GM18498 (cell line): ENCODE measurements at regions not wholly inside any gene's neighbourhood (a gene's known extent, or its start where the extent isn't known, plus 50 kb on each side); places are given as distances from the start of the nearest gene placed in this dataset.

ENCODE experiments used
- ATAC-seq: cut with Tn5 transposase; IDR thresholded peaks from one replicate; pipeline ENCODE4 v1.9.1; 2021; ENCODE audit warnings: mild to moderate bottlenecking, moderate library complexity; ENCODE audit not compliant: unreplicated experiment

DNA sequence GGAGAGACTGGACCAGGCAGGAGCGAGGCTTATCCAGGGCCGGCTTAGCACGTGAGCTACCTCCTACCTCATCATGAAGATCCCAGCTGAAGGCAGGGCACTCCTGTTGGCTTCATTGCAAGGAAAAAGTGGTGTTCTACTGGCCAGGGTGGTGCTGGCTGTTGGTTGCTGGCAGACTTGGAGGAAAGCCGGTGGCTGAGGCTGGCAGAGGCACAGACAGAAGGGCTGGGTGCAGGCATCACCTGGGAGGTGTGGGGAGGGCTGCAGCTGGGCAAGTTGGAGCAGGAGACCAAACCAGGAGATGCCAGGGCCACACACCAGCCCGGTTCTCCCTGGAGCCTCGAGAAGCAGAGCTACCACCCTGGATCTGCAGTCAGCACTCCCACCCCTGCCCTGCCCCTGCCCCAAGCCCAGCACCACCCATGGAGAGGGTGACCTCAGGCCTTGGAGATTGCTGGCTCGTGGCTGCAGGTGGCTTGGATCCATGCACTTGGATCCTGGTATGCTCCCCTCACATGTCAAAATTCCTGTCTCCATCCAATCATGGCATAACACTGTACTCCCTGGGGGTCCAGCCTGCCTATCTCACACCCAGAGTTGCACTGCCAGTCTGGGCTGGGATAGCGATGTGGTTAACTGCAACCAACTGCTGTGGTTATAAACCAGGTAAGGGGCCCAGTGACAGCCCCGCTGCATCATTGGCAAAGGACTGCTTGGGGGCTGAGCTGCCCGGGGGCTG lies 49.7 kb downstream of the GLI2 start:
- ATAC-seq = no peak

DNA sequence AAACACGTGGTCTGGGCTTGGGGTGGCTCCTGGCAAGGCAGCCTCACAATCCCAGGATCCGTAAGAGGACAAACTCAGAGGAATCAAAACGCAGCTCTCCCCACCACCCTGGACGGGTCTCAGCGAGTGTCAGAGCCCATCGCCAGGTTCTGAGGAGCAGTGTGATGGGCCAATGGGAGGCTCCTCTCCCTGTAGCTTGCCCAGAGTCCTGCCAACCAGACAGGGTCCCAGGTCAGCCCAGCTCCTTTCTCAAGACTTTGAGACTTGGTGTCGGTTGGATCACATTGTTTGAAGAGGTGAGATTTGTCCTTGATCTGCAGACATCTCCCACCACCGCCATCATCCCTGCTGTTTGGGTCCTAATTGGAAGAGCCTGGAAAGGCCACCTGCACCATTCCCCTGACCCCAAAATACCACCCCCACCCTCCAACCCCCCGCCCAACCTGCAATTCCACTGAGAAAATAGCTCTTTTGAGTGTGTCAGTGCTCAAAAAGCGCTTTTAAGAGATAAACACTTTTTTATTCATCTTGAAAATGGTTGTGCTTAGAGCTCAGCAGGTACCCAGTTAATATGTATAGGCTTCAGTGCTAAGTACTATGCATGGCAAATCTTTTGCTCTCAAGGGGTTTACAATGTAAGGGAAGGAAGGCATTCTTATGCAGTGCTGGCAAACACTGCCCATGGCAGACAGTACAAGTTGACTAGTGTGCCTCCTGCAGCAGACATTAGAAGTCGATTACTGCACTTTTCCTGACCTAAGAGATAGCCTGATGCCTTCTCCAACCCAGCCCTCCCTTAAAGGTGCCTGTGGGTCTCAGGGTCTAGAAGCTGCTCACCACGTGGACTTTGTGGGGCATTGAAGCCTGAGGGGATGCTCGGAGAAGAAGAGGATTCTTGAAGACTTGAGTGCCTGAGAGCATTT lies 50.6 kb downstream of the GLI2 start:
- ATAC-seq = no peak

DNA sequence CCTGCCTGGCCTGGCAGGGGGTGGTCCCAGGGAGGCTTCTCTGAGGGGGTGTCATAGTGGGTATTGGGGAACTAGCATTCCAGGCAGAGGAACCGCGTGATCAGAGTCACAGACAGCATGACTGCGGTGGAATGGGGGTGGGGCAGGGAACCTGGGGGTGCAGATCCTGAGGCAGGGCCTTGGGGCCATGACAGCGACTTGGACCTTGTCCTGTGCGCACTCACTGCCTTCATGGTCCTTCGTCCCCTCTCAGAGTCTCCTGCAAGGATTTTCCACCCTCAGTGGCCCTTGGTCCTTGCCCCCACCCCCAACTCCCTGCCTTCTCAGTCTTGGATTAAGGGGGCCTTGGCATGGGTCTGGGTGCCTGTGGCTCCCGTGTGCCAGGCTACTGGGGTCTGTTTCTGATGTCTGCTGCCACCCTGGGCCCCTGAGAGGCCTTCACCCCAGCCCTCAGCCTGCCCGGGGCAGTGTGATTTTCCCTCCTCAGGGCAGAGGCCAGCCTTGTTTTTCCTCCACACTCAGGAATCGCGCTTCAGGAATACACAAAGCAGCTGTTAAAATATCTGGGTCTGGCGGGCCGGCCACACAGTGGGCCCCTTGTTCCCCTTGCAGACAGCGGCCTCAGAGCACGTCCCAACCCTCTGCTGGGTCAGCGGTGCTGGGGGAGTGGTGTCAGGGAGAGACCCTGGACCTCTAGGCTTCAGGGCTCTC lies 51.6 kb downstream of the GLI2 start:
- ATAC-seq = no peak

DNA sequence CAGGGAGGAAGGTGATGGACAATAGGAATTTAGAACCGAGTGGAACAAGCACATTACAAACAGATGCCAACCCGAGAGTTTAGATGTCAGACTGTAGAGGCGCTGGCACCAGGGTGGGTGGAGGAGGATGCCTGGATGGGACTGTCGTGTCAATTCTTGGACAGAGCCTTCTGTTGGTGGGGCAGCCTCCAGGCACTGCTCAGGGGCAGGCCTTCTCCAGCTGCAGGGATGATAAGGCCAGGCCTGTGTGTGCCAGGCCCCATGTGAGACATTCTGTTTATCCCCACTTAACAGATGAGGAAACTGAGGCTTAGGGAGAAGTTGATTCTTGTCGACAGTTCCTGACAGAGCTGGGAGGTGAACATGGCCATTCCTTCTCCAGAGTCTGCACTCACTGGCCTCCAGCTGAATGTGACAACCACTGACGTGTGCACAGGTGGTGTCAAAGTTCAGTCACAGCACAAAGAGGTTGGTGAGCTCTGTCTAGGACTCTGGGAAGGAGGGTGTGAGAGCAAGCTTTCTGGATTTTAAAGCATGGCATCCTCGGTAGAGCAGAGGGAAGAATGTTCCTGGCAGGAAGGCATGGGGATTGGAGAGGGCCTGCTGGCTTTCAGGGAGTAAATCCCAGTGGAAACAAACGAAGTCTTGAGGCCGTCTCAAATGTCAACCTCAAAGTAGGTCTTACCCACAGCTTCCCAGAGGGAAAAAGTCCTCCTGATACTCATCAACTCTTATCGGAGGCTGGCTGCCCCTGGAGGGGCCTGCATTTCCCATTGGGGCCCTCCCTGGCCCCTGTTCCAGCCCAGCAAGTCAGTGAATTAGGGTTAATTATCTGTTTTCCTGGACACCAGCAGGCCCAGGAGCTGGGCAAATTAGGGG lies 52.4 kb downstream of the GLI2 start:
- no peak for ATAC-seq

DNA sequence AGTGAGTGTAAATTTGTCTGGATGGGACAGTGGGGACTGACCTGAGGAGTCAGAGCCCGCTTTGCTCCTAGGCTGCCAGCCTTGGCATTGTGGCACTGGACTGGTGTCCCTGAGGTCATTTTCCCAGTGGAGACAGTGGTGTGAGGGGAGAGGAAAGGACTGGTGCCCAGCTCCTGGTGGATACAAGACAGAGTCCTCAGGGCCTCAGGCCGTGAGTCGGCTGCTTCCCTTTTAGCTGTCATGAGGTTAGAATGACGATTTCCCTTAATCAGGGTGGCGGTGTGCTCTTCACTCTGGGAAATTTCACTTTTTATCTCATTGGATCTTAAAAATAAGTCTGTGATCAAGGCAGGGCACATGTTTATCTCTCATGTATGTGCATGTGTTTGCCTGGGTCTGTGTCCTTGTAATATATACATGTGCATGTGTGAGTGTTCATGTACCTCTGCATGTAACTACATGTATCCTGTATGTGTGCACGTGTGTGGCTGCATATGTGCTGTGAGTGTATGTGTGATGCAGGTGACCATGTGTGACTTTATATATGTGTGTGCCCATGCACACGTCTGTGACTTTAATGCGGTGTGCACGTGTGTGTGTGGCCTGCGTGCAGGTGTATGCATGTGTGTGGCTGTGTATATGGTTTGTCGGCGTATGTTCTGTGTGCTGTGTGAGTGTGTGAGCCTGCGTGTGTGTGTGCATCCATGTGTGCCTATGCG lies 55.7 kb downstream of the GLI2 start:
- no peak for ATAC-seq

DNA sequence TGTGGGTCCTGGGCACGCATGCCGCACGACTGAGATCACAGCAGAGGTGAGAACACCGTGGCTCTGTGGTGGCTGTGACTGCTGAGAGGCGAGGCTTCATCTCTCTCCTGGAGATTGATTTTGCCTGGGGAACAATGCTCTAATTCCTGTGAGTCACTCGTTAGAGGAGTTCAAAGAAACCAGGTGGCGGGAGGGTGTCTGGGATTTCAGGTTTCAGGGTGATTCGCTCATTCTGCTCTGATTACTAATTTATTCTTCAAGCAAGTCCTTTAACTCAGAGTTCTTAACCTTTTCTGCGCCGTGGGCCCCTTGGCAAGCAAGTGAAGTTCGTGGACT lies 56.3 kb downstream of the GLI2 start:
- no peak for ATAC-seq

- ATAC-seq = no peak
These were observed 58.2 kb downstream of the GLI2 start for GRCh38 chr2:120793682-120794403.

GRCh38 chr2:120794716-120795115 lies 59.0 kb downstream of the GLI2 start:
- no peak for ATAC-seq

DNA sequence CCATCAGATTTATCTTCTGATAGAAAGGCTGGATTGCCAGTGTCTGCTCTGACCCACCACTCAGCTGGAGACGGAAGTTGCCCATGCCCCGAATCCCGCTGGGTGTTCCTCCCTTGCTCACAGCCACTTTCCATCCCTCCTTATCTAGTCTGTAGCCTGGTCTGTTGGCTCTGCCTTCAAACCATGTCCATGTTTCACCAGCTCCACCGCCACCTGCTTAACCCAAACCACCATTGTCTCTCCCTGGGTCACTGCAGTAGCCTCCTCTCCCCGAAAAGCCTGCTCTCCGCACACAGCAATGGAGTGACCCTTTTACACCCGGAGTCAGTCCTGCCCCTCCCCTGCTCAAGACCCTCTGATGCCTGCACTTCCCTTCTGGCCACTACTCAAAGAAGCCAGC lies 60.4 kb downstream of the GLI2 start:
- ATAC-seq = no peak

GRCh38 chr2:120797421-120798221 lies 62.0 kb downstream of the GLI2 start:
- ATAC-seq = no peak

DNA sequence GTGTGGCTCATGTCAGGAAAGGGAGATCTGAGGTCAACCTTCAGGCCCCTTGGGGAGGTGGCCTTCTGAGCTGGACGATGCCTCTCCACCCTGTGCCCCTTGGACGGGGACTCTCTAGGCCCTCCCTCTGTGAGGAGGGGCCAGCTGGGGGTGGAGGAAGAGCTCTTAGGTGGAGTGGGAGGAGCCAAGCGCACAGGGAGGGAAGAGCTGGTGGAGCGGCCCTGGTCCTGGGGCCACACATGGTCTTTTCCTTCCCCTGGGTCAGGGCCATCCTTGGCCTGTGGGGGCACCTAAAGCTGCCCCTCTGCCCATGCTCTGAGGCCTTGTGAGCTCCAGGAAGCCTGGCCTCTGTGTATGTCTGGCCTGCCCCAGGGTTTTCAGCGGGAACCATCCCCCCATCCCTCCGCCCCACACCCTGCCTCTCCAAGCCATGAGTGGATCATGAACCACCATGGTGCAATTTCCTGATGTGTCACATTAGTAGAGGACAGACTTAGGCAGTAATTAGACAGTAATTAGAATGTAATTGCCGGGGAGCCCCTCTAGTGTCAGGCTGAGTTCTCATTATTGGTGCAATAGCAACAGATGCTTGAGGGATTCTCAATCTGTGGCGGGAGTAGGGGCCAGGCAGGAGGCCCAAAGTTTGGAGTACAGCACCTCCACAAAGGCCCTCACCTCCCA lies 63.0 kb downstream of the GLI2 start:
- no peak for ATAC-seq

- ATAC-seq = no peak
These were observed 66.5 kb downstream of the GLI2 start for GRCh38 chr2:120802158-120802557.

GRCh38 chr2:120802867-120803484 lies 67.3 kb downstream of the GLI2 start:
- no peak for ATAC-seq

DNA sequence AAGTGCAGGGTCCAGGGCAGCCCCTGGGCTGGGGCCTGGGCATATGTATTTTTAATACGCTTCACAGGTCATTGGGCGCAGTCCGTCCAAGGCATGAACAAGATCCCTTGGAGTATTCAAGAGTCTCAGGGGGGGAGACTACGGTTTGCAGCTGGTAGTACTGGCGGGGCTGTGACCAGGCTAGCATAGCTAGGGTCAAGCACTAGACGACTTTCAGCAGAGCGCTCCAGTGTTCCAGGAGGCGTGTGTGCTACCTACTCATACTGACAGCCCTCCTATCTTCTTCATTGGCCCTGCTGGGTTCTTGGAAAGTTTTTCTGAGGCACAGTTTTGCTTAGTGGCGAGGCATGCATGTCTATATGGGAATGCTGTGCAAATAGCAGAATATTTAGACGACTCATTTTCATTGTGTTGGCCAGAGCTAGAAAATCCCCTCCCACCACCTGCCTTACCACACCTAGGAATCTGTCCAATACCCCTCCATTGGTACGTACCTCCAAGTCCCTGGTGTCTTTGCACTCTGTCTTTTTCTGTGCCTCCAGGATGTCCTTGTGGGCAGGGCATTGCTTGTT lies 68.2 kb downstream of the GLI2 start:
- ATAC-seq = no peak

- ATAC-seq = no peak
These were observed 68.8 kb downstream of the GLI2 start for GRCh38 chr2:120804459-120804858.

DNA sequence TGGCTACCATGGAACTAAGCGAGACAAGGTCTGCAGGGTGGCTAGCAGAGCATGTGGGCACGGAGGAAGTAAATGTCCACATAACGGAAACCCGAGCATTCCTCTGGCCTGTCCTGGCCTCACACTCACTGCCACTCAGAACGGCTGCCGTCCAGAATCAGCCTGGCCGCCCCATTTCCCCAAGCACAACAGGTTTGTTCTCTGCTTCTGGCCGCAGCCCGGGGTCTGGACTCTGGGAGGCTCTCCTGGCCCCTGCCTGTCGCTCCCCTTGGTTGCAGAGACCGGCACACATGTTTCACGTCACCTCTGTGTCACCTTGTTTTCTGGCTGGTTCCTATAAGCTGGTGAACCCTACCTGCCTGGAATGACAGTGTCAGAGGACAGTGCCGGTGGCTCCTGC lies 69.3 kb downstream of the GLI2 start:
- ATAC-seq = no peak

- no peak for ATAC-seq
These were observed 69.9 kb downstream of the GLI2 start for GRCh38 chr2:120805602-120806001.
